WTC11 (cell line): ENCODE measurements at regions not wholly inside any gene's neighbourhood (a gene's known extent, or its start where the extent isn't known, plus 50 kb on each side); places are given as distances from the start of the nearest gene placed in this dataset.

ENCODE experiments used
- CTCF ChIP-seq: fragments of 200-600 bp; IDR thresholded peaks from 2 replicates; pipeline ENCODE4 v1.8.0; 2022; ENCODE audit warnings: antibody characterized with exemption
- NFE2L1 ChIP-seq: sonication (generic); formaldehyde crosslinking; IDR thresholded peaks from 2 replicates; pipeline ENCODE4 v1.8.1; 2023; ENCODE audit warnings: missing genetic modification reagents
- SP1 ChIP-seq: sonication (generic); formaldehyde crosslinking; conservative IDR thresholded peaks from 2 replicates; pipeline ENCODE4 v1.8.1; 2022; ENCODE audit warnings: missing genetic modification reagents

- no peak for TF ChIP-seq CTCF
- no peak for TF ChIP-seq NFE2L1
- TF ChIP-seq SP1 (CRISPR knock-in tag), result no peak
Observed at GRCh38 chr6:98107801-98108200, 726.6 kb upstream of the POU3F2 start.
